ENCODE measurements at regions not wholly inside any gene's neighbourhood (a gene's known extent, or its start where the extent isn't known, plus 50 kb on each side); places are given as distances from the start of the nearest gene placed in this dataset.

- TF ChIP-seq POLR2A (IDR thresholded peaks at IDR 0.05), result no peak
- no peak for TF ChIP-seq CTCF (IDR thresholded peaks at IDR 0.05)
These were observed 376.4 kb upstream of the NOCT start for GRCh38 chr4:138639018-138639741.

Measured in lower leg skin (tissue), 3 donors.